ENCODE measurements at regions not wholly inside any gene's neighbourhood (a gene's known extent, or its start where the extent isn't known, plus 50 kb on each side); places are given as distances from the start of the nearest gene placed in this dataset.

GRCh38 chr1:98478121-98478520 lies 183.4 kb upstream of the SNX7 start:
- no peak for TF ChIP-seq POLR2AphosphoS2 (IDR thresholded peaks at IDR 0.05; ENCODE audit: low read depth, low read length)
- TF ChIP-seq MTA3 (IDR thresholded peaks at IDR 0.05; ENCODE audit: borderline replicate concordance, low read length): no peak
- TF ChIP-seq, protein P1, sequence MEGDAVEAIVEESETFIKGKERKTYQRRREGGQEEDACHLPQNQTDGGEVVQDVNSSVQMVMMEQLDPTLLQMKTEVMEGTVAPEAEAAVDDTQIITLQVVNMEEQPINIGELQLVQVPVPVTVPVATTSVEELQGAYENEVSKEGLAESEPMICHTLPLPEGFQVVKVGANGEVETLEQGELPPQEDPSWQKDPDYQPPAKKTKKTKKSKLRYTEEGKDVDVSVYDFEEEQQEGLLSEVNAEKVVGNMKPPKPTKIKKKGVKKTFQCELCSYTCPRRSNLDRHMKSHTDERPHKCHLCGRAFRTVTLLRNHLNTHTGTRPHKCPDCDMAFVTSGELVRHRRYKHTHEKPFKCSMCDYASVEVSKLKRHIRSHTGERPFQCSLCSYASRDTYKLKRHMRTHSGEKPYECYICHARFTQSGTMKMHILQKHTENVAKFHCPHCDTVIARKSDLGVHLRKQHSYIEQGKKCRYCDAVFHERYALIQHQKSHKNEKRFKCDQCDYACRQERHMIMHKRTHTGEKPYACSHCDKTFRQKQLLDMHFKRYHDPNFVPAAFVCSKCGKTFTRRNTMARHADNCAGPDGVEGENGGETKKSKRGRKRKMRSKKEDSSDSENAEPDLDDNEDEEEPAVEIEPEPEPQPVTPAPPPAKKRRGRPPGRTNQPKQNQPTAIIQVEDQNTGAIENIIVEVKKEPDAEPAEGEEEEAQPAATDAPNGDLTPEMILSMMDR (IDR thresholded peaks at IDR 0.05 in 2 of 3, conservative IDR thresholded peaks at IDR 0.05 in 1 of 3; ENCODE audit: control insufficient read depth in 2 of 3, extremely low read depth in 1 of 3, insufficient read depth in 1 of 3, low read depth in 3 of 3, low read length in 3 of 3): no peak
- no peak for TF ChIP-seq POLR2A (IDR thresholded peaks at IDR 0.05; ENCODE audit: low read depth, low read length)
- TF ChIP-seq CEBPB (IDR thresholded peaks at IDR 0.05; ENCODE audit: borderline replicate concordance in 1 of 2, low read depth in 2 of 2, low read length in 2 of 2): no peak
- no peak for TF ChIP-seq EED (IDR thresholded peaks at IDR 0.05; ENCODE audit: low read depth)
- TF ChIP-seq SREBF2 (IDR thresholded peaks at IDR 0.05; ENCODE audit: low read length): no peak
- TF ChIP-seq EGR1 (IDR thresholded peaks at IDR 0.05; ENCODE audit: borderline replicate concordance in 1 of 2, low read depth in 2 of 2, low read length in 2 of 2): no peak
- no peak for TF ChIP-seq CHD4 (IDR thresholded peaks at IDR 0.05)
- TF ChIP-seq, protein P2, sequence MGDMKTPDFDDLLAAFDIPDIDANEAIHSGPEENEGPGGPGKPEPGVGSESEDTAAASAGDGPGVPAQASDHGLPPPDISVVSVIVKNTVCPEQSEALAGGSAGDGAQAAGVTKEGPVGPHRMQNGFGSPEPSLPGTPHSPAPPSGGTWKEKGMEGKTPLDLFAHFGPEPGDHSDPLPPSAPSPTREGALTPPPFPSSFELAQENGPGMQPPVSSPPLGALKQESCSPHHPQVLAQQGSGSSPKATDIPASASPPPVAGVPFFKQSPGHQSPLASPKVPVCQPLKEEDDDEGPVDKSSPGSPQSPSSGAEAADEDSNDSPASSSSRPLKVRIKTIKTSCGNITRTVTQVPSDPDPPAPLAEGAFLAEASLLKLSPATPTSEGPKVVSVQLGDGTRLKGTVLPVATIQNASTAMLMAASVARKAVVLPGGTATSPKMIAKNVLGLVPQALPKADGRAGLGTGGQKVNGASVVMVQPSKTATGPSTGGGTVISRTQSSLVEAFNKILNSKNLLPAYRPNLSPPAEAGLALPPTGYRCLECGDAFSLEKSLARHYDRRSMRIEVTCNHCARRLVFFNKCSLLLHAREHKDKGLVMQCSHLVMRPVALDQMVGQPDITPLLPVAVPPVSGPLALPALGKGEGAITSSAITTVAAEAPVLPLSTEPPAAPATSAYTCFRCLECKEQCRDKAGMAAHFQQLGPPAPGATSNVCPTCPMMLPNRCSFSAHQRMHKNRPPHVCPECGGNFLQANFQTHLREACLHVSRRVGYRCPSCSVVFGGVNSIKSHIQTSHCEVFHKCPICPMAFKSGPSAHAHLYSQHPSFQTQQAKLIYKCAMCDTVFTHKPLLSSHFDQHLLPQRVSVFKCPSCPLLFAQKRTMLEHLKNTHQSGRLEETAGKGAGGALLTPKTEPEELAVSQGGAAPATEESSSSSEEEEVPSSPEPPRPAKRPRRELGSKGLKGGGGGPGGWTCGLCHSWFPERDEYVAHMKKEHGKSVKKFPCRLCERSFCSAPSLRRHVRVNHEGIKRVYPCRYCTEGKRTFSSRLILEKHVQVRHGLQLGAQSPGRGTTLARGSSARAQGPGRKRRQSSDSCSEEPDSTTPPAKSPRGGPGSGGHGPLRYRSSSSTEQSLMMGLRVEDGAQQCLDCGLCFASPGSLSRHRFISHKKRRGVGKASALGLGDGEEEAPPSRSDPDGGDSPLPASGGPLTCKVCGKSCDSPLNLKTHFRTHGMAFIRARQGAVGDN (IDR thresholded peaks at IDR 0.05): no peak

All from GM12878 (cell line).